ENCODE measurements at regions not wholly inside any gene's neighbourhood (a gene's known extent, or its start where the extent isn't known, plus 50 kb on each side); places are given as distances from the start of the nearest gene placed in this dataset.
"Not testable (repeated sequence)": the region's sequence is repeated elsewhere in the genome, so short reads cannot be mapped to it uniquely, and the experiment has no call there.

- Mint-ChIP-seq H3K27ac (ENCODE audit: unreplicated experiment) (no peak overlapping the region), H3K36me3 (ENCODE audit: low read depth) (no peaks in the 10 kb centered on the region), H3K27me3 (ENCODE audit: low read depth) (peaks cover 36% of the 10 kb centered on the region), H3K4me3 (ENCODE audit: unreplicated experiment) (no peak overlapping the region), H3K9me3 (ENCODE audit: low read depth) (peaks cover 17% of the 10 kb centered on the region), H3K4me1 (ENCODE audit: low read depth) (no peaks in the 10 kb centered on the region)
- TF ChIP-seq, protein P1, sequence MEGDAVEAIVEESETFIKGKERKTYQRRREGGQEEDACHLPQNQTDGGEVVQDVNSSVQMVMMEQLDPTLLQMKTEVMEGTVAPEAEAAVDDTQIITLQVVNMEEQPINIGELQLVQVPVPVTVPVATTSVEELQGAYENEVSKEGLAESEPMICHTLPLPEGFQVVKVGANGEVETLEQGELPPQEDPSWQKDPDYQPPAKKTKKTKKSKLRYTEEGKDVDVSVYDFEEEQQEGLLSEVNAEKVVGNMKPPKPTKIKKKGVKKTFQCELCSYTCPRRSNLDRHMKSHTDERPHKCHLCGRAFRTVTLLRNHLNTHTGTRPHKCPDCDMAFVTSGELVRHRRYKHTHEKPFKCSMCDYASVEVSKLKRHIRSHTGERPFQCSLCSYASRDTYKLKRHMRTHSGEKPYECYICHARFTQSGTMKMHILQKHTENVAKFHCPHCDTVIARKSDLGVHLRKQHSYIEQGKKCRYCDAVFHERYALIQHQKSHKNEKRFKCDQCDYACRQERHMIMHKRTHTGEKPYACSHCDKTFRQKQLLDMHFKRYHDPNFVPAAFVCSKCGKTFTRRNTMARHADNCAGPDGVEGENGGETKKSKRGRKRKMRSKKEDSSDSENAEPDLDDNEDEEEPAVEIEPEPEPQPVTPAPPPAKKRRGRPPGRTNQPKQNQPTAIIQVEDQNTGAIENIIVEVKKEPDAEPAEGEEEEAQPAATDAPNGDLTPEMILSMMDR (IDR thresholded peaks at IDR 0.05) = no peak
- no peak for DNase-seq (ENCODE audit: low spot score)
Measured at GRCh38 chr9:21626493-21626892, 144.4 kb upstream of the IFNE start.

- H3K27ac Mint-ChIP-seq (ENCODE audit: unreplicated experiment); DNase-seq (ENCODE audit: low spot score); H3K36me3 Mint-ChIP-seq (ENCODE audit: low read depth); H3K4me3 Mint-ChIP-seq (ENCODE audit: unreplicated experiment); H3K4me1 Mint-ChIP-seq (ENCODE audit: low read depth): not testable (repeated sequence)
- H3K27me3 Mint-ChIP-seq (ENCODE audit: low read depth) = peaks cover 38% of the 10 kb centered on the region
- H3K9me3 Mint-ChIP-seq (ENCODE audit: low read depth) = peaks cover 12% of the 10 kb centered on the region
Measured at GRCh38 chr9:21628954-21629353, 146.8 kb upstream of the IFNE start.

DNA sequence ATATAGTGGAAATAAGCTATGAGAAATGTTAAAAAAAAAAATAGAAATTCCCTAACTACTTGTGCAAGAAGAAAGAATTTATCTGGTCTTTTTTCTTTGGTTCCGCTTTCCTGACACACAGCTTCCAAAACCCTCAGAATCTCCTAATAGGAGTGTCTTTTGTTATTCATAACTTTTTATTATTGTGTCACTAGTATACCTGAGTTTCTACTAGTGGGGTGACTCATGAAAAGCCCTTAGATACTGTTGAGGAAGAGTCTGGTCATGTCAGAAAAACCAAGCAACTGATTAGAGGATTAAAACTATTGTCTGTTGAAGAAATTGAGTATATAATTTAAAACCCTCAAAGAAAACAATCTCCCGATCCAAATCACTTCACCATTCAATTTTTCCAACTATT lies 152.8 kb upstream of the IFNE start:
- no peaks in the 10 kb centered on the region for H3K4me1 Mint-ChIP-seq (ENCODE audit: low read depth)
- no peak overlapping the region for H3K4me3 Mint-ChIP-seq (ENCODE audit: unreplicated experiment)
- TF ChIP-seq, protein P1 (IDR thresholded peaks at IDR 0.05) = no peak
- H3K36me3 Mint-ChIP-seq (ENCODE audit: low read depth) = no peaks in the 10 kb centered on the region
- H3K27me3 Mint-ChIP-seq (ENCODE audit: low read depth) = peaks cover 28% of the 10 kb centered on the region
- DNase-seq (ENCODE audit: low spot score) = no peak
- H3K9me3 Mint-ChIP-seq (ENCODE audit: low read depth) = no peaks in the 10 kb centered on the region
- no peak overlapping the region for H3K27ac Mint-ChIP-seq (ENCODE audit: unreplicated experiment)

DNA sequence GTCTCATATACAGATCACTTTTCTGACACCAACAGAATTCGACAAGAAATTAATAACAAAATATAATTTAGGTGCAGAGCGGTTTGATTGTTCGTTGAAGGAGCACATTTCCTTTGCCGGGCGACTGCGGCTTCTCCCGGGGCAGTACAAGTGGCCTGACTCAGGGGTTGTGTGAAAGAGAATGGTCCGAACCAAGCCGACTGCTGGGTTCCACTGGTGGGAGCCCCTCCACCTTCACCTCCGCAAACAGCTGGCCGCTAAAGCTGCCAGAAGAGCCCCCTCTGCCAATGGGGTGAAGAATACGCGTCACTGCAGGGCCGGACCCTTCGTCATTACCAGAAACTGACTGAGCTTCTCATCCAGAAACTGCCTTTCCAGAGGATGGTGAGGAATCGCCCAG lies 156.0 kb upstream of the IFNE start:
- Mint-ChIP-seq H3K27me3 (ENCODE audit: low read depth) (peaks cover 29% of the 10 kb centered on the region), H3K9me3 (ENCODE audit: low read depth) (peaks cover 6% of the 10 kb centered on the region), H3K4me3 (ENCODE audit: unreplicated experiment) (no peak overlapping the region), H3K4me1 (ENCODE audit: low read depth) (no peaks in the 10 kb centered on the region), H3K36me3 (ENCODE audit: low read depth) (no peaks in the 10 kb centered on the region), H3K27ac (ENCODE audit: unreplicated experiment) (no peak overlapping the region)
- no peak for DNase-seq (ENCODE audit: low spot score)
- TF ChIP-seq, protein P1 (IDR thresholded peaks at IDR 0.05) = no peak

DNA sequence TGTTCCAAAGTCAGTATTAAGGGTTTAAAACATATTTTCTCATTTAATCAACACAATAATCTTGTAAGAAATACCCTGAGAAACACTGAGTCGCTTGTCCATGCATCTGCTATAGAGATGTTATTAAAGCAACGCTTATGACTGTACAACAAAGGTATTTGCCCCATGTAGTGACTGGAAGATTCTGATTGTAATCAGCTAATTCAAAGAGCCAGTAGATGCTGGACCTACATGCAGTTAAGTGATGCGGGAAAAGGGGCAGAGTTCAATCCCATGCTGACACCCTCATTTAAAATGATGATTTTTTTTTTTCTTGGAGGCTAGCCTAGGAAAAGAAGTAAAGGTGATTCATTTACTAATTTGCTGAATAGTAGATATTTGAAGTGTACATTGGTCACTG lies 149.3 kb upstream of the MTAP start:
- TF ChIP-seq, protein P1 (IDR thresholded peaks at IDR 0.05) = no peak
- peaks cover 20% of the 10 kb centered on the region for H3K27me3 Mint-ChIP-seq (ENCODE audit: low read depth)
- no peaks in the 10 kb centered on the region for H3K4me1 Mint-ChIP-seq (ENCODE audit: low read depth)
- H3K27ac Mint-ChIP-seq (ENCODE audit: unreplicated experiment) = no peak overlapping the region
- peaks cover 20% of the 10 kb centered on the region for H3K9me3 Mint-ChIP-seq (ENCODE audit: low read depth)
- H3K36me3 Mint-ChIP-seq (ENCODE audit: low read depth) = peaks cover 9% of the 10 kb centered on the region
- no peak for DNase-seq (ENCODE audit: low spot score)
- no peak overlapping the region for H3K4me3 Mint-ChIP-seq (ENCODE audit: unreplicated experiment)

GRCh38 chr9:21653589-21653988 lies 148.8 kb upstream of the MTAP start:
- no peak for DNase-seq (ENCODE audit: low spot score)
- H3K36me3 Mint-ChIP-seq (ENCODE audit: low read depth) = peaks cover 6% of the 10 kb centered on the region
- H3K27me3 Mint-ChIP-seq (ENCODE audit: low read depth) = peaks cover 20% of the 10 kb centered on the region
- no peaks in the 10 kb centered on the region for H3K4me1 Mint-ChIP-seq (ENCODE audit: low read depth)
- H3K4me3 Mint-ChIP-seq (ENCODE audit: unreplicated experiment) = no peak overlapping the region
- H3K27ac Mint-ChIP-seq (ENCODE audit: unreplicated experiment) = no peak overlapping the region
- TF ChIP-seq, protein P1 (IDR thresholded peaks at IDR 0.05) = no peak
- peaks cover 16% of the 10 kb centered on the region for H3K9me3 Mint-ChIP-seq (ENCODE audit: low read depth)
